NCI-H446 treated with DMSO at 0.1 percent for 48 hours (cell line): ENCODE measurements at regions not wholly inside any gene's neighbourhood (a gene's known extent, or its start where the extent isn't known, plus 50 kb on each side); places are given as distances from the start of the nearest gene placed in this dataset.
"Not testable (repeated sequence)": the region's sequence is repeated elsewhere in the genome, so short reads cannot be mapped to it uniquely, and the experiment has no call there.

Experiments used
- DNase-seq: peaks from one replicate; lab custom pipeline; 2025; lab: John Stamatoyannopoulos, UW

GRCh38 chr4:137956256-137956655 is 285.9 kb downstream of the SLC7A11 start:
- DNase-seq, result no peak

- DNase-seq, result no peak
Observed at GRCh38 chr4:137955595-137955994, 286.6 kb downstream of the SLC7A11 start.

DNA sequence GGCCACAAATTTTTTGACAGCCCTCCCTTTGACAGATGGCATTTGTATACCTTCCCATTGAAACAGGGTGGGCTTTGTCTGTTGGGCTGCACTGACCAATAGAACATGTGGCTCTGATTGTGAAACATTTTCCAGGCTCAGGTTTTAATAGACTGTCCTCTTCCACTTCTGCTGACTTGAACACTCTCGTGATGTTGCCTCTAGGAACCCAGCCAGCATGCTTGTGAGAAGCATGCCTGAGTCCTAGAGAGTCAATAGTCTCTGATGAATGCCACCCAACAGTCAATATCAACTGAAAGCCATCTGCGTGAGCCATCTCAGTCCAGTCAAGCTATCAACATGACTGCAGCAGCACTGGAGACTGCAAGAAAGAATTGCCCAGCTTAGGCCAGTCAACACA is 290.0 kb downstream of the SLC7A11 start:
- DNase-seq, result peak; percentile 54

DNA sequence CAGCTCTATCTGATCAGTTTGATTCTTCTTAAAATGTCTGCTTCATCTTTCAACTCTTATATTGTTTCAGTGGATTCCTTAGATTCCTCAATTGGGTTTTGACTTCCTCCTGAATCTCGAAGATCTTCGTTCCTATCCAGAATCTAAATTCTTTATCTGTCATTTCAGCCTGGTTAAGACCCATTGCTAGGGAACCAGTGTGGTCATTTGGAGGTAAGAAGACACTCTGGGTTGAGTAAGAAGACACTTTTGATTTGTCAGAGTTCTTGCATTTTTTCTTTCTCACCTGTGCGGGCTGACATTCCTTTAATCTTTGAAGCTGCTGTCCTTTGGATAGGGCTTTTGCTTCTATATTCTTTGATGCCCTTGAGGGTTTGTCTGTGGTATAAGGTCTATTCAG is 291.9 kb downstream of the SLC7A11 start:
- DNase-seq, result no peak

- DNase-seq, result no peak
Observed at GRCh38 chr4:137949746-137950145, 292.4 kb downstream of the SLC7A11 start.

DNA sequence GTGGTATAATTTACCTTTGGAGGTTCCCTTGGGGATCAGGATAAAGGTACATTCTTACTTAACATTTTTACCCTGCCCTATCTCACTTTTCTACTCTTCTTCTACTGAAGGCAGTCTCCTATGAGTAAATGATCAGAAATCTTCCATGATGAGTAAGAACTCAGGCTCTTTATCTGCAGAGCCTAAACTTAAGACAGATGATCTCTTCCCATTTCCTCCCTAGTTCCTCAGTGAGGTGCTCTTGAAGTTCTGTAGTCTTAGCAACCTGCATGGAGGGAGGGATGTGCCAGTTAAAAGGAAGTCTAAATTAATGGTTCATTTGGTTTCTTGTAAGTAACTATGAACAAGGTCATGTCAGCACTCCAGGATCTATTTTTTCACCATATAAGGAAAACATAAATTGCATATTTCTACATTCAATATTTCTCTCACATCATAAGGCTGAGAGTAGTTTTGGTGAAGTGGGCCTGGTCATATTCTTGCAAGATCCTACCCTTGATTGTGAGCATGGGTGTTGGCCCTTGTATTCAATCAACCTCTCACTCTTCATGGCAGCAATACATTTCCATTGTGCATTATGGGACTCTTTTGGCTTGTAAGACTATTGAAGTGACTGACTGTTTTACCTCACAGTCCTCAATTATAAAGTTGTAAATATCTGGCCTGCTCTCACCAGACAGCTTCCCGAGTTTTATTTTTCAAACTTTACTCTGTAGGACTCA is 295.5 kb downstream of the SLC7A11 start:
- no peak for DNase-seq

GRCh38 chr4:137942815-137943214 is 299.3 kb downstream of the SLC7A11 start:
- DNase-seq, result not testable (repeated sequence)

GRCh38 chr4:137942015-137942515 is 300.1 kb downstream of the SLC7A11 start:
- DNase-seq, result not testable (repeated sequence)

- DNase-seq, result peak; percentile 28
Observed at GRCh38 chr4:137934911-137935310, 307.2 kb downstream of the SLC7A11 start.

DNA sequence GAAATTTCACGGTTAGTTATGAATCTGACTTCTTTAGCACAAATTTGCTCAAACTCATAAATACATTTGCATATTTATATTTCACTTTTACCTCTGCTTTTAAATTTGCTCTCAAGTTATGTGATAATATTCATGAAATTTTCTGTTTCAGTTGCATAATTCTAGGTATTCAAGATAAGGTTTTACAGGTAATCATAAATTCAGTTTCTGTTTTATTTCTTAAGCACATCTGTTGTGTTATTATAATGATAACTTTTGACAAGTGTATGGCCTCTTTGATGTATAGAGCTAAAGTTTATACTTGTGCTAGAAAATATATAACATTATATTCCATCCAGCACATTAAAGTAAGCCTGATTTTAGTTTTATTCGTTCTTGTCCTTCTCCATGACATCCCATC is 308.1 kb downstream of the SLC7A11 start:
- no peak for DNase-seq

DNA sequence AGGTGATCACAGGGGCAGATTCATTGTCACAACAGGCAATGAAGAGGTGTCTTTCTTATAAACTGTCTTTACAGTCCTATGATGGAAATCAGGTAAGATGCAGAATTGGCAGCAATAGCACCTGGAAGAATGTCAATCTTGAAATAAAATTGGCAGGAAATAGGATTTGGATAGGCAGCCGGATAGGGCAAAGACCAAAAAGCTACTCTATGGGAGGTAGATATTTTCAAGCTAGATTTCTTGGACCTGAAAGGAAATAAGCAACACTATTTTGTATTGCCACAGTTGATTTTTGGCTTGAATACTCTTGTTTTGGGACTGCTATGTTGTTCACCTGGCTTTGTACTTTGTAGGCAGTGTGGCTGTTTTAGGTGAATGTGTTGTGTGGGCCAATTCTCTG is 314.2 kb downstream of the SLC7A11 start:
- no peak for DNase-seq

DNA sequence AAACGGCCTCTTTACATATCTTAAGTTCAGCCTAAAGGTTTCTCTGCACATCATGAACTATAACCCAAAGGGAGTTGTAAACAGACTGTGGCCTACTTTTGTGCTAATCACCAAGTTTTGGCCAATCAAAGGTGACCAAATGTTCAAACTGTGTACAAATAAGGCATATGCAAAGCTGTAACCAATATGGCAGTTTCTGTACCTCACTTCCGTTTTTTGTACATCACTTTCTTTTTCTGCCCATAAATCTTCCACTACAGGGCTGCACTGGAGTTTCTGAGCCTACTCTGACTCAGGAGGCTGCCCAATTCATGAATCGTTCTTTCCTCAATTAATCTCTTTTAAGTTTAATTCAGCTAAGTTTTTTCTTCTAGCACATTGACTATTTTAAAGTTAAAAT is 318.7 kb downstream of the SLC7A11 start:
- no peak for DNase-seq

DNA sequence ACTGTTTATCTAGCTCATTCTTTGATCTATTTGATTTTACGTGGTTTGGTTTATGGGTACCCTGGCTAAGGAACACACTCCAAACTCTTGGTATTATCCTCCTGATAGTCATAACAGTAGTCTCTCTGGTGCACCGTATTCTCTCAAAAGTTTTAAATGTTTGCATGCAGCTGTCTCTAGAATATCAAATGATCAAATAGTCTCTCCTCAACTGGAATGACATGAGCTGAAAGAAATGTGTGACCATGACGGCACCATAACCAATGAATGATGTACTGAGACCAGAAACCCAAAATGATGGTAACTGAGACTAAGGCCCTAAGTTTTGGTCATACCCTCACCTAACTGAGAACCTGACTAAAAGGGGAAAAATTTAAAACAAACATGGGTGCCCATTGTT is 319.4 kb downstream of the SLC7A11 start:
- DNase-seq, result no peak

- DNase-seq, result peak; percentile 36
Observed at GRCh38 chr4:137909529-137910309, 332.4 kb downstream of the SLC7A11 start.

- DNase-seq, result no peak
Observed at GRCh38 chr4:137905930-137906329, 336.2 kb downstream of the SLC7A11 start.

GRCh38 chr4:137901114-137901513 is 341.0 kb downstream of the SLC7A11 start:
- DNase-seq, result no peak

GRCh38 chr4:137896221-137896737 is 345.9 kb downstream of the SLC7A11 start:
- no peak for DNase-seq

GRCh38 chr4:137895515-137895914 is 346.6 kb downstream of the SLC7A11 start:
- DNase-seq, result not testable (repeated sequence)

- no peak for DNase-seq
Observed at GRCh38 chr4:137892134-137892533, 350.0 kb downstream of the SLC7A11 start.

- DNase-seq, result no peak
Observed at GRCh38 chr4:137890812-137891211, 351.3 kb downstream of the SLC7A11 start.

GRCh38 chr4:137881641-137882040 is 349.3 kb upstream of the PCDH18 start:
- no peak for DNase-seq

DNA sequence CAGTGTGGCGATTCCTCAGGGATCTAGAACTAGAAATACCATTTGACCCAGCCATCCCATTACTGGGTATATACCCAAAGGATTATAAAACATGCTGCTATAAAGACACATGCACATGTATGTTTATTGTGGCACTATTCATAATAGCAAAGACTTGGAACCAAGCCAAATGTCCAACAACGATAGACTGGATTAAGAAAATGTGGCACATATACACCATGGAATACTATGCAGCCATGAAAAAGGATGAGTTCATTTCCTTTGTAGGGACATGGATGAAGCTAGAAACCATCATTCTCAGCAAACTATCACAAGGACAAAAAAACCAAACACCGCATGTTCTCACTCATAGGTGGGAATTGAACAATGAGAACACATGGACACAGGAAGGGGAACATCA is 335.8 kb upstream of the PCDH18 start:
- not testable (repeated sequence) for DNase-seq

DNA sequence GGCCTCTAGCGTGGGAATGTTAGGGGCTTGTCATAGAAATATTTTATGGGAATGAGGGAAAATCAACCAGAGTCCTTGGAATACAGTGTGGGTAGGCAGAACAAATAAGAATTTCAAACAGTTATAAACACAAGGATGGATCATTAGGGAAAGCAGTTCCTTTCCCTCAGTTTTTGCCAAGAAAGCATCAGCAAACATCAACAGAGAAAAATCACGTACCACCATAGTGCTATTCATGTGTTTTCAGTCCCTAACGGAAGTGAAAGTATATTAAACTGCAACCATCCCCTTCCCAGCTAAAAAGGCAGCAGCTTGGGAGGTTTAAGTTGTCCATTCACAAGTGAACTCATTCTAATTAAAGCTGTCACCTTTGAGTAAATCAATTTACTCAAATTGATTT is 334.4 kb upstream of the PCDH18 start:
- no peak for DNase-seq
